A549 (cell line): ENCODE measurements at regions not wholly inside any gene's neighbourhood (a gene's known extent, or its start where the extent isn't known, plus 50 kb on each side); places are given as distances from the start of the nearest gene placed in this dataset.

Experiments used
- ATAC-seq, 2 experiments: fragments of 200-7000 bp in 1 of 2; fragments of >200 bp in 1 of 2; cut with Nextera tagmentation in 1 of 2; cut with Tn5 transposase in 1 of 2; 3 replicates each; pipeline versions ENCODE4 v1.8.0 to v1.9.1; 2018 to 2020; ENCODE audit warnings: mild to moderate bottlenecking in 1 of 2, moderate library complexity in 1 of 2
- CTCF ChIA-PET: fragments of 300-600 bp; sonication (Branson Sonifier 250); formaldehyde crosslinking; extraction: SDS; loops from one replicate; lab custom pipeline; 2021; ENCODE audit warnings: antibody characterized with exemption, inconsistent platforms; lab: Yijun Ruan, JAX
- POLR2A ChIA-PET: fragments of 350-600 bp; formaldehyde crosslinking; extraction: SDS; loops from one replicate; lab custom pipeline; 2021; ENCODE audit warnings: antibody characterized with exemption, inconsistent platforms; lab: Yijun Ruan, JAX
- DNase-seq, 2 experiments: peaks; one replicate each; pipeline versions ENCODE4 v3.0.0 to v3.0.0-alpha.2; 2011 to 2016; ENCODE audit warnings: low read depth in 1 of 2, low spot score in 1 of 2
- FAIRE-seq: peaks from 2 replicates; lab custom pipeline; 2011; peaks lifted over from hg19 to GRCh38; lab: Jason Lieb, UNC
- H3K27ac ChIP-seq, 2 experiments: fragments of >200 bp; sonication (Bioruptor Twin); formaldehyde crosslinking; 3 replicates each; pipeline ENCODE4 v1.5.1; 2016 to 2017
- H3K4me1 ChIP-seq: fragments of >200 bp; sonication (Bioruptor Twin); formaldehyde crosslinking; 3 replicates; pipeline ENCODE4 v1.6.1; 2016
- H3K4me2 ChIP-seq: fragments of >200 bp; sonication (Bioruptor Twin); formaldehyde crosslinking; 3 replicates; pipeline ENCODE4 v1.6.1; 2016
- H3K4me3 ChIP-seq: fragments of >200 bp; sonication (Bioruptor Twin); formaldehyde crosslinking; 3 replicates; pipeline ENCODE4 v1.5.1; 2016
- H3K9me3 ChIP-seq: fragments of >200 bp; sonication (Bioruptor Twin); formaldehyde crosslinking; 3 replicates; pipeline ENCODE4 v1.6.1; 2016
- BHLHE40 ChIP-seq: IDR thresholded peaks from 2 replicates; pipeline ENCODE4 v1.6.1; 2012; ENCODE audit warnings: low read depth, low read length, inconsistent platforms
- CBX2 ChIP-seq: fragments of 200-600 bp; sonication (generic); IDR thresholded peaks from 2 replicates; pipeline ENCODE4 v1.6.1; 2016; ENCODE audit warnings: low read depth, mild to moderate bottlenecking, borderline replicate concordance
- CBX8 ChIP-seq: fragments of 200-600 bp; sonication (generic); IDR thresholded peaks from 2 replicates; pipeline ENCODE4 v1.6.1; 2016
- CHD2 ChIP-seq: fragments of 150-350 bp; IDR thresholded peaks from 2 replicates; pipeline ENCODE4 v1.6.1; 2014; ENCODE audit warnings: low read length; ENCODE audit not compliant: partially characterized antibody
- CTCF ChIP-seq: fragments of >200 bp; sonication (Bioruptor Twin); formaldehyde crosslinking; IDR thresholded peaks from 3 replicates; pipeline ENCODE4 v1.5.1; 2016
- EHF ChIP-seq: fragments of 250-450 bp; sonication (Bioruptor Pico); IDR thresholded peaks from 2 replicates; pipeline ENCODE4 v1.5.0; 2020; ENCODE audit warnings: mild to moderate bottlenecking
- ELK1 ChIP-seq: fragments of 150-350 bp; IDR thresholded peaks from 2 replicates; pipeline ENCODE4 v1.6.1; 2014; ENCODE audit warnings: low read depth, mild to moderate bottlenecking, low read length
- HOXB13 ChIP-seq: fragments of 250-450 bp; sonication (Bioruptor Pico); IDR thresholded peaks from 2 replicates; pipeline ENCODE4 v1.5.0; 2020; ENCODE audit warnings: low read depth, mild to moderate bottlenecking, moderate library complexity
- JUN ChIP-seq, 2 experiments: fragments of >200 bp; sonication (Bioruptor Twin); formaldehyde crosslinking; IDR thresholded peaks; 2 replicates in 1 of 2; 3 replicates in 1 of 2; pipeline ENCODE4 v1.6.1; 2016 to 2017
- KDM1A ChIP-seq: fragments of 200-600 bp; sonication (generic); IDR thresholded peaks from 2 replicates; pipeline ENCODE4 v1.6.1; 2016; ENCODE audit warnings: low read depth, mild to moderate bottlenecking
- NFE2L2 ChIP-seq: fragments of 150-350 bp; conservative IDR thresholded peaks from 2 replicates; pipeline ENCODE4 v1.6.1; 2014; ENCODE audit warnings: low read length
- NPAS2 ChIP-seq: fragments of 250-450 bp; sonication (Bioruptor Pico); IDR thresholded peaks from 2 replicates; pipeline ENCODE4 v1.8.0; 2022; ENCODE audit warnings: mild to moderate bottlenecking, moderate library complexity, borderline replicate concordance
- POLR2A ChIP-seq: IDR thresholded peaks from 2 replicates; pipeline ENCODE4 v1.6.1; 2012; ENCODE audit warnings: mild to moderate bottlenecking, low read length
- RAD21 ChIP-seq, 2 experiments: fragments of >200 bp in 1 of 2; sonication (Bioruptor Twin) in 1 of 2; formaldehyde crosslinking in 1 of 2; IDR thresholded peaks in 1 of 2; conservative IDR thresholded peaks in 1 of 2; 2 replicates in 1 of 2; 3 replicates in 1 of 2; pipeline ENCODE4 v1.6.1; 2012 to 2018; ENCODE audit warnings: inconsistent platforms in 1 of 2
- REST ChIP-seq: fragments of 200-600 bp; sonication (generic); IDR thresholded peaks from 2 replicates; pipeline ENCODE4 v1.6.1; 2016; ENCODE audit warnings: antibody characterized with exemption, mild to moderate bottlenecking, moderate library complexity
- RFX5 ChIP-seq: fragments of 450-650 bp; IDR thresholded peaks from 2 replicates; pipeline ENCODE4 v1.7.1; 2014; ENCODE audit warnings: antibody characterized with exemption, mild to moderate bottlenecking, moderate library complexity
- SMC3 ChIP-seq: fragments of >200 bp; sonication (Bioruptor Twin); formaldehyde crosslinking; IDR thresholded peaks from 3 replicates; pipeline ENCODE4 v1.6.1; 2018; ENCODE audit warnings: inconsistent platforms
- TFCP2L1 ChIP-seq: fragments of 250-450 bp; sonication (Bioruptor Pico); IDR thresholded peaks from 2 replicates; pipeline ENCODE4 v1.5.0; 2021; ENCODE audit warnings: mild to moderate bottlenecking
- TP53 ChIP-seq: fragments of 250-450 bp; sonication (Bioruptor Pico); IDR thresholded peaks from 2 replicates; pipeline ENCODE4 v1.5.0; 2021; ENCODE audit warnings: mild to moderate bottlenecking, moderate library complexity
- ZSCAN20 ChIP-seq: fragments of 250-450 bp; sonication (Bioruptor Pico); IDR thresholded peaks from 2 replicates; pipeline ENCODE4 v1.8.0; 2022; ENCODE audit warnings: mild to moderate bottlenecking, moderate library complexity
- WGBS: methylation state at CpG from one replicate; pipeline ENCODE4 v1.1.6; 2017; ENCODE audit errors: missing lambda C conversion rate; 5-methylcytosine and 5-hydroxymethylcytosine counted together

DNA sequence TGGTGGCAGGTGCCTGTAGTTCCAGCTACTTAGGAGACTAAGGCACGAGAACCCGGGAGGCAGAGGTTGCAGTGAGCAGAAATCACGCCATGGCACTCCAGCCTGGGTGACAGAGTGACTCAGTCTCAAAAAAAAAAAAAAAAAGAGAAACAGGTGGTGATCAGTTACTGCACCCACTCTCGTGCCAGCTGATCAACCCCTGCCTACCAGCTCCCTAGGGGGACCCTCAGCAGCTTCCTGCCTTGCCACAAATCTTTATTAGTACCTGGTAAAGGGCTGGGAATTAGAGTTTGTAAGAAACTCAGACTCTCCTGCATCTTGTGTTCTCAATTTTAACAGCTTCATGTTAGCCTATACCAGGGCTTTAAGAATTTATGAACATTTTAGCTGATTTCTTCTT is 914.9 kb downstream of the EFNA5 start:
- FAIRE-seq (no peak), DNase-seq (no peak), ATAC-seq (no peak)
- Histone ChIP-seq H3K9me3 (no peaks in the 10 kb centered on the region), H3K27ac (no peak overlapping the region), H3K4me1 (no peaks in the 10 kb centered on the region), H3K4me3 (no peak overlapping the region), H3K4me2 (no peak overlapping the region)
- ChIA-PET POLR2A (no interaction called here), CTCF (no interaction called here)
- WGBS: 72% methylated on average over 4 of the region's 4 CpGs
- TF ChIP-seq EHF (CRISPR knock-in tag): no peak
- TF ChIP-seq RFX5: no peak
- no peak for TF ChIP-seq ELK1
- TF ChIP-seq REST: no peak

- 30% methylated on average over 2 of the region's 2 CpGs for WGBS
- Histone ChIP-seq H3K4me1 (no peaks in the 10 kb centered on the region), H3K27ac (no peak overlapping the region), H3K4me2 (no peak overlapping the region), H3K4me3 (no peak overlapping the region), H3K9me3 (no peaks in the 10 kb centered on the region)
- TF ChIP-seq POLR2A (no peak), CTCF (no peak)
- peak; percentile 21 to 39; a peak in 2 of 6 replicates for ATAC-seq
- ChIA-PET POLR2A (no interaction called here), CTCF (no interaction called here)
- no peak for DNase-seq
- FAIRE-seq: no peak
Observed at GRCh38 chr5:106755066-106755465, 915.7 kb downstream of the EFNA5 start.

DNA sequence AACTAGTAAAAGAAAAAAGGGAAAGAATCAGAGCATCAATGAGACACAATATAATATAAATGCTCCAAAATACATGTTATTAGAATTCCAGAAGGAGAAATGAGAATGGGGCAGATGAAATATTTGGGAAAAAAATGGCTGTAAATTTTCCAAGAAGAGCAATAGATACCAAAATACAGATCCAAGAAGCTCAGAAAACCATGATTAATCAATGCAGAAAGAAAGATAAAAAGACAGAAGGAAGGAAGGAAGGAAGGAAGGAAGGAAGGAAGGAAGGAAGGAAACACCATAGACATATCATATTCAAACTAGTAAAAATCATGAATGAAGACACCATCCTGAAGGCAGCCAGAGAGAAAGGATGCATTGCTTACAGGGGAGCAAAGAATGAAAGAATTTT is 920.9 kb downstream of the EFNA5 start:
- no peak overlapping the region for H3K4me2 ChIP-seq
- CTCF ChIA-PET: no interaction called here
- no peaks in the 10 kb centered on the region for H3K4me1 ChIP-seq
- no peak overlapping the region for H3K4me3 ChIP-seq
- no peaks in the 10 kb centered on the region for H3K9me3 ChIP-seq
- ATAC-seq: no peak
- H3K27ac ChIP-seq: no peak overlapping the region
- no peak for FAIRE-seq
- no peak for DNase-seq
- POLR2A ChIA-PET: no interaction called here
- TF ChIP-seq BHLHE40: no peak
- no peak for TF ChIP-seq CBX2
- no peak for TF ChIP-seq NFE2L2
- TF ChIP-seq CTCF: no peak
- TF ChIP-seq SMC3: no peak
- TF ChIP-seq KDM1A: no peak
- no peak for TF ChIP-seq ZSCAN20
- TF ChIP-seq TFCP2L1: no peak
- no peak for TF ChIP-seq CBX8
- no peak for TF ChIP-seq NPAS2 (CRISPR knock-in tag)
- no peak for TF ChIP-seq JUN (IDR thresholded peaks at IDR 0.05)
- no peak for TF ChIP-seq RAD21 (conservative IDR thresholded peaks at IDR 0.05 in 1 of 2, IDR thresholded peaks at IDR 0.05 in 1 of 2)
- no peak for TF ChIP-seq HOXB13 (CRISPR knock-in tag)
- TF ChIP-seq POLR2A: no peak
- no peak for TF ChIP-seq RFX5
- no peak for TF ChIP-seq CHD2
- TF ChIP-seq TP53: no peak
- TF ChIP-seq REST: no peak
